ENCODE measurements at regions not wholly inside any gene's neighbourhood (a gene's known extent, or its start where the extent isn't known, plus 50 kb on each side); places are given as distances from the start of the nearest gene placed in this dataset.

- ATAC-seq (no peak), DNase-seq (ENCODE audit: low spot score in 2 of 2) (no peak)
- Mint-ChIP-seq H3K27ac (no peak overlapping the region), H3K9me3 (peaks cover 0 to 6% of the 10 kb centered on the region in 2 donors), H3K36me3 (no peaks in the 10 kb centered on the region)
Measured at GRCh38 chr2:150030436-150031190, 443.0 kb upstream of the MMADHC start.

- Mint-ChIP-seq H3K36me3 (no peaks in the 10 kb centered on the region), H3K9me3 (peaks cover 0 to 6% of the 10 kb centered on the region in 2 donors), H3K27ac (no peak overlapping the region)
- DNase-seq (ENCODE audit: low spot score in 2 of 2) (no peak), ATAC-seq (no peak)
Measured at GRCh38 chr2:150028322-150028721, 440.7 kb upstream of the MMADHC start.

DNA sequence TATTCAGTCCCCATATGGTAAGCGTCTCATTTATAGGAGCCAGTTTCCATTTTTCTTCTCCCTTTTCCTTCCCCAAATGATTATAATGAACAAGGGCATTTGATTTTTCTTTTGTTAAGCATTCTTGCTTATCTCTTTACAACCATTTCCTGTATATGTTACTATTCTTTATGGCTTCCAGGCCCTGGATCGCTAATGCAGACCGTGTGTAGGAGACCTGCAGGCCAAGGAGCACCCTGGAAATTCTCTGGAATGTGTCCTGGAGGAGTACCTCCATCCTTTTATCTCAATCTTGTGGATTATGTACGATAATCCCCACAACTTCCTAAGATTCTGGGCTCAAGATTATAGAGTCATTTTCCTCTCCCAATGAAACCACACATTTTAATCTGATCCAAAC, 439.6 kb upstream of the MMADHC start:
- no peak overlapping the region for H3K27ac Mint-ChIP-seq
- no peaks in the 10 kb centered on the region for H3K36me3 Mint-ChIP-seq
- no peak for ATAC-seq
- peaks cover 0 to 6% of the 10 kb centered on the region in 2 donors for H3K9me3 Mint-ChIP-seq
- DNase-seq (ENCODE audit: low spot score in 2 of 2), result no peak

- DNase-seq (ENCODE audit: low spot score in 2 of 2) (no peak), ATAC-seq (no peak)
- Mint-ChIP-seq H3K36me3 (no peaks in the 10 kb centered on the region), H3K9me3 (no peaks in the 10 kb centered on the region), H3K27ac (no peak overlapping the region)
Measured at GRCh38 chr2:150023663-150024062, 436.1 kb upstream of the MMADHC start.

GRCh38 chr2:150023044-150023443, 435.5 kb upstream of the MMADHC start:
- H3K36me3 Mint-ChIP-seq, result no peaks in the 10 kb centered on the region
- ATAC-seq (peak; percentile 72 to 86), DNase-seq (ENCODE audit: low spot score in 2 of 2) (no peak)

GRCh38 chr2:150020937-150021673, 433.5 kb upstream of the MMADHC start:
- Mint-ChIP-seq H3K36me3 (no peaks in the 10 kb centered on the region), H3K9me3 (no peaks in the 10 kb centered on the region), H3K27ac (no peak overlapping the region)
- DNase-seq (ENCODE audit: low spot score in 2 of 2) (no peak), ATAC-seq (no peak)

More at GRCh38 chr2:150023044-150023443, 435.5 kb upstream of the MMADHC start:
- no peak overlapping the region for H3K27ac Mint-ChIP-seq
- H3K9me3 Mint-ChIP-seq, result no peaks in the 10 kb centered on the region

DNA sequence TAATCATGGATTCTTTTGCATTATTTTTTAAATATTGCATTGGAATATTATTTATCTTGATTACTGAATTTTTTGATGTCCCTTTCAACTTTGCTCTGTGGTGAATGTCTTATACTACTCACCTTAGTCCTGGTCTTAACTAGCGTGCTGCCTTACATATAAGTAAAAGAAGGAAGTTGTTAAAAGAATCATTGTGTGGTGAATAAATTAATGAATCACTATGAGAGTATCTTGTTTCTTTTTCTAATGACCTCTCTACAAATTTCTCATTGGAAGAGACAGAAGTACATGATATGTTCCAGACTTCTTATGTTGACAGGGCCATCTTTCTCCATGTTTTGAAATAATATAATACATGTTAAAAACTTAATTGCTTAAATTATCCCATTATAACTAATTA, 432.6 kb upstream of the MMADHC start:
- Mint-ChIP-seq H3K36me3 (no peaks in the 10 kb centered on the region), H3K9me3 (no peaks in the 10 kb centered on the region), H3K27ac (no peak overlapping the region)
- no peak for DNase-seq (ENCODE audit: low spot score in 2 of 2)
- ATAC-seq, result no peak

DNA sequence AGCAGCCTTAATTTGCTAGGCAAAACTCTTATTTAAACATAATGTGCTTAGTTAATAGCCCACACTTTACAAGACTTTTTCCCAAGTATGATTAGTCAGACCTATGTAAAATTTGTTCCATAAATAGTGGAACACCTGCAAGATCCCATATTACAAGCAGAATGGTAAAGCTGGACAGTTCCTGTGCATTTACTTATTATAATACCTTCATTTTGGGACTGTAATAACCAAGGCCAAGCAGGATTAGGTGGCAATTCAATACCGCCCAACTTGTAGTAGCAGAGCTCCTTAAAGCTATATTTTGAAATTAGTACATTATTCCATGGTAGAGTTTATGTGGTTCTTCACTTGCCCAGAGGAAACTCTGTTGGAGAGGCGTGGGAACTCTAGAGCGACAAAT, 431.5 kb upstream of the MMADHC start:
- DNase-seq (ENCODE audit: low spot score in 2 of 2) (no peak), ATAC-seq (no peak)
- Mint-ChIP-seq H3K36me3 (no peaks in the 10 kb centered on the region), H3K27ac (no peak overlapping the region), H3K9me3 (no peaks in the 10 kb centered on the region)

GRCh38 chr2:150012986-150013385, 425.4 kb upstream of the MMADHC start:
- H3K36me3 Mint-ChIP-seq, result no peaks in the 10 kb centered on the region
- ATAC-seq (no peak), DNase-seq (ENCODE audit: low spot score in 2 of 2) (no peak)
- no peak overlapping the region for H3K27ac Mint-ChIP-seq
- H3K9me3 Mint-ChIP-seq, result no peaks in the 10 kb centered on the region

DNA sequence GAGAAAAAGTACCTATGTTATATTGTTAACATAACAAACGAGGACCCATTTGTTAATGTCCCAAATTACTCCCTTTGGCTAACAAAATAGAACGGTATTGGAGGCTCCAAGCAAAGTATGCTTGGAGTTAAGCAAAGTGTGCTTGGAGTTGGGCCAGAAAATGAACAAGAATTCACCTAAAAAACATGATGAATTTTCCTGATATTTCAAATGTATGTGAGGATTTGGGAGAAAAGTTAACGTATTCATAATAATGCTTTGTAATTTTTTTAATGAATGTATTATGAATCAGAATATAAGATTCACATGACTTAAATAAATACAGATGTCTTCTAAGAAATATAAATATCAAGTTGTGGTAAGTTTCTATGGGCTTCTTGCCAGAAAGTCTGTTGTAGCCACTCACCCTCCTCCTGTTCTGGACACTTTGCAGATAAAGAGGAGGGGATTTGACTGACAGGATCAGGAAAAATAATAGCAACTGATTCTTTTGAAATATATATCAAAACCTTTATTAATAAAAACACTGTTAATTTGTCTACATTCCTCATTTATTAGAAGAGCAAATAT, 423.7 kb upstream of the MMADHC start:
- H3K9me3 Mint-ChIP-seq, result no peaks in the 10 kb centered on the region
- DNase-seq (ENCODE audit: low spot score in 2 of 2), result no peak
- ATAC-seq, result no peak
- H3K27ac Mint-ChIP-seq, result no peak overlapping the region
- no peaks in the 10 kb centered on the region for H3K36me3 Mint-ChIP-seq

DNA sequence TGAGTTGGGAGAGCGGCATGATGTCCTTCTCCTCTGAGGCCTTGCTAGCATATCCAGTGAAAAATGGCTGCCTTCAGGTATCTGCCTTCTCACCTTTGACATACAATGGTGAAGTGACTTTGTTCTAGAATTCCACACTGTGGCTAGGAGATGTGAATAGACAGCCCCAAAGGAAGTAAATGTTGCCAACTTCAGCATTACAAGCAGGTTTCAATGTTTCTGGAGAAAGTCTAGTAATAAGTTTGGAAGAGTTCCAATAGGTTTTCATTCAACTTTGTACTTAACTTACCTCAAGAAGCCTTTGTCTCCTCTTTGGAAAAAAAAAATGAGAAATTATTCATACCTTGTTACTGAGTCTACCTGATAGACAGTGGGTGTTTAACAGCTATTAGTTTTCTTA, 421.3 kb upstream of the MMADHC start:
- Mint-ChIP-seq H3K36me3 (no peaks in the 10 kb centered on the region), H3K9me3 (peaks cover 0 to 4% of the 10 kb centered on the region in 2 donors), H3K27ac (no peak overlapping the region)
- ATAC-seq (no peak), DNase-seq (ENCODE audit: low spot score in 2 of 2) (no peak)

DNA sequence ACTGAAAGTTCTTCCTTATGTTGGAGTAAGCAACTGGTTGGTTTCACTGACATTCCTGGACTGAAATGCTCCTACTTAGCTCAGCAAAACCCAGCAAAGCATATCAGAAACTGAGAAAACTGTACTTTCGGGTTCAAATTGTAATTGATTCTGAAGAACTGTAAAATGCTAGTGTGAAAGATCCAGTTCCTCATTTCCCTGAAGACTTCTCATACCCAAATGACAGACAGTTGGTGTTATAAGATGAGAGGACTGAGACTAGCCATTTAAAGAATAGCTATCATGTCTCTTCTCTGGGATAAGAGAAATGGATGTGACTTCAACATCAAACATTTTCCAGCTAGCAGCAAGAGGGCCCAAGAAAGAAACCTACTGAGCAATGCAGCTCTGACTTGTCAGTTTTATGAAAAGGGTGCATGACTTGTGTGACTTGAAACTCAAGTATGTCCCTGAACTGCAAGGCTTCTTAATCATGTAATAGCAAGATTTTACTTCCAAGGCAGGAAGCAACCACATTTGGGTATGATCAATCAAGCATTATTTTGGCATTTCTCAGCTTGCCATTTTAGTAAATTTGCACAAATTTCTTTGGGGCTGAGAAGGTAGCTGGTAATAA, 420.3 kb upstream of the MMADHC start:
- no peak for ATAC-seq
- no peak for DNase-seq (ENCODE audit: low spot score in 2 of 2)
- H3K27ac Mint-ChIP-seq, result no peak overlapping the region

GRCh38 chr2:150006591-150006990, 419.0 kb upstream of the MMADHC start:
- DNase-seq (ENCODE audit: low spot score in 2 of 2), result no peak
- no peak for ATAC-seq
- H3K9me3 Mint-ChIP-seq, result peaks cover 0 to 5% of the 10 kb centered on the region in 2 donors
- H3K36me3 Mint-ChIP-seq, result no peaks in the 10 kb centered on the region
- H3K27ac Mint-ChIP-seq, result no peak overlapping the region

More for the DNA sequence above, 420.3 kb upstream of the MMADHC start:
- Mint-ChIP-seq H3K9me3 (peaks cover 0 to 5% of the 10 kb centered on the region in 2 donors), H3K36me3 (no peaks in the 10 kb centered on the region)

DNA sequence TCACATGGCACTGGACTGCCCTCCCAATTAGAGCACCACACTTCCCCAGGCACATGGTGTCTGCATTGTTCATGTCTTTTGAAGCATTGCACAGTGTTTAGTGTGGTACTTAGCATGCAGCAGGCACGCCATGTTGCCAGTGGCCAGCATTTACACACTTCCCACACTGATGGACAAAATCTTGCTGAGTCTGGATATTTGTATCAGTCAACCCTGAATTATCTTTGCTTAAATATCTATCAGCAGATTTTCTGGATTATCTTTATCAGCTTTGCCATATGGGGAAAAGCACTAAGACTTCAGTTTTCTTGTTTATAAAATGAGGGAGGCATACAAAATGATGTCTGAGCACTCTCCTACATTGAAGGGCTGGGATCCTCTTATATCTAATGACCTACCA, 416.0 kb upstream of the MMADHC start:
- no peak for DNase-seq (ENCODE audit: low spot score in 2 of 2)
- Mint-ChIP-seq H3K36me3 (no peaks in the 10 kb centered on the region), H3K9me3 (peaks cover 0 to 12% of the 10 kb centered on the region in 2 donors), H3K27ac (no peak overlapping the region)
- ATAC-seq, result no peak

- Mint-ChIP-seq H3K36me3 (peaks cover 0 to 4% of the 10 kb centered on the region in 2 donors), H3K27ac (no peak overlapping the region), H3K9me3 (peaks cover 7 to 20% of the 10 kb centered on the region in 2 donors)
- ATAC-seq, result no peak
- no peak for DNase-seq (ENCODE audit: low spot score in 2 of 2)
Measured at GRCh38 chr2:150001788-150002187, 414.2 kb upstream of the MMADHC start.

DNA sequence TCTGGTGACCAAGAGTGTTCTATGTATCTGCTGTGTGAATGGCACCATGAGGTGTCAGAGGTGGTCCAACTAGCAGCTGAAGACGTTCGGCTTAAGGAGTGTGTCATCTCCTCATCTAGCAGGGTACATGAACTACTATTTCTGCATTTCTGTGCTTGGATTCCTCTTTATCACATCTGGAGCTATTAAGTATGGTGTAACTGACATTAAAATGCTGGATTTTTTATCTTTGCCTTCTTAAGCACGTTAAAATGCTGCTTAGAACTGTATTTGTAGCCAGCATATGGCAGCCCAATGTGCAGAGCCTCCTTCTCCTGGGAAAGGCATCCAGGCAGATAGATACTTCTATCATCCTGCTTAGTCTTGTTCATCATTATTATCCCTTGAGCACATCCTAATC, 409.3 kb upstream of the MMADHC start:
- no peak for DNase-seq (ENCODE audit: low spot score in 2 of 2)
- H3K36me3 Mint-ChIP-seq, result peaks cover 0 to 8% of the 10 kb centered on the region in 2 donors
- H3K27ac Mint-ChIP-seq, result no peak overlapping the region
- ATAC-seq, result no peak
- H3K9me3 Mint-ChIP-seq, result peaks cover 16 to 22% of the 10 kb centered on the region in 2 donors

DNA sequence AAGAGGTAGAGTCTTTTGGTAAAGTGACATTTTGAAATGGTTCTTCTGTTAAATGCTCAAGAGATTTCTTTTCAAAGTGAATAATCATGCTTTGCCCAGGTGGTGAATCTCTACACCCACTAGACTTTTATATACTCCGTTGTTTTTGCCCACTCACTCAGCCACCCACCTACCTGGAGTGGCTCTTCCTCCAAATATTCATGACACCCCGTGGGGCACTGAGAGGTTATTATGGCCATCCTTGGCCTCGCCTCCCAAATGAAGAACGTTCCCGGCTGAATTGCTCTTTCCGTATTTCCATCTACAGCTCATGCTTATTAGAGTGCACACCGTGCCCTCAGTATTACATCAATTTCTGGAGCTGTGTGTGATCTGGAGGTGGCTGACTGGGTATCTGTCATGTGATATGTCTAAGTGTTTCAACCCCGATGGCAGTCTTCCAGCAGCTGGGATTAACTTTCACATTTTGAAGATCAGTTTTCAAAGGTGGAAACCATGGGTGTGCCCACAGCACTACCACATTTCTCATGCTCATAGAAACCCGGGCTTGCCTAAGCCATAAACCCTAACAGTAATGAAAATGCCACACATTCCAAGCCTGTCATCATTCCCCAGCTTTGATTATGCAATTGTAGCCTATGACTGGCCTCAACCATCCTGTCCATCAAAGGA, 406.6 kb upstream of the MMADHC start:
- no peak for DNase-seq (ENCODE audit: low spot score in 2 of 2)
- peaks cover 16 to 21% of the 10 kb centered on the region in 2 donors for H3K9me3 Mint-ChIP-seq
- H3K36me3 Mint-ChIP-seq, result peaks cover 0 to 8% of the 10 kb centered on the region in 2 donors
- no peak overlapping the region for H3K27ac Mint-ChIP-seq
- no peak for ATAC-seq

All from activated naive CD4-positive, alpha-beta T cell treated with anti-CD3 and anti-CD28 coated beads, Interleukin-2, amount 50 U/mL, for 72 hours (primary cell).